Loucy (cell line): ENCODE measurements at regions not wholly inside any gene's neighbourhood (a gene's known extent, or its start where the extent isn't known, plus 50 kb on each side); places are given as distances from the start of the nearest gene placed in this dataset.

Source experiments
- H2AFZ ChIP-seq: fragments of 200-600 bp; sonication (generic); 2 replicates; pipeline ENCODE4 v1.6.0; 2016; ENCODE audit warnings: antibody characterized with exemption, mild to moderate bottlenecking, low read length, moderate library complexity
- H3F3A ChIP-seq: fragments of 200-600 bp; 2 replicates; pipeline ENCODE4 v1.6.0; 2016; ENCODE audit warnings: antibody characterized with exemption, low read depth, mild to moderate bottlenecking
- H3K27me3 ChIP-seq: fragments of 200-600 bp; sonication (generic); 2 replicates; pipeline ENCODE4 v1.6.1; 2014; ENCODE audit warnings: low read length, mild to moderate bottlenecking; ENCODE audit not compliant: insufficient read depth, poor library complexity, severe bottlenecking
- H3K36me3 ChIP-seq: fragments of 200-600 bp; sonication (generic); 2 replicates; pipeline ENCODE4 v1.6.1; 2016; ENCODE audit warnings: low read length; ENCODE audit not compliant: insufficient read depth
- H3K4me1 ChIP-seq: fragments of 200-600 bp; sonication (generic); 2 replicates; pipeline ENCODE4 v1.5.1; 2014; ENCODE audit warnings: low read length, mild to moderate bottlenecking; ENCODE audit not compliant: insufficient read depth, poor library complexity, severe bottlenecking
- H3K4me2 ChIP-seq: fragments of 200-600 bp; sonication (generic); 2 replicates; pipeline ENCODE4 v1.6.0; 2014; ENCODE audit warnings: antibody characterized with exemption, low read length, low read depth, mild to moderate bottlenecking; ENCODE audit not compliant: poor library complexity, severe bottlenecking
- H3K4me3 ChIP-seq: fragments of 200-600 bp; sonication (generic); 2 replicates; pipeline ENCODE4 v1.5.1; 2014; ENCODE audit warnings: low read length, mild to moderate bottlenecking, mixed read lengths; ENCODE audit not compliant: poor library complexity, severe bottlenecking
- H3K79me2 ChIP-seq: fragments of 200-600 bp; sonication (generic); 2 replicates; pipeline ENCODE4 v1.6.1; 2014; ENCODE audit warnings: low read length; ENCODE audit not compliant: insufficient read depth
- H3K9ac ChIP-seq: fragments of 200-600 bp; sonication (generic); 2 replicates; pipeline ENCODE4 v1.6.0; 2014; ENCODE audit warnings: mild to moderate bottlenecking, low read depth, low read length, moderate library complexity; ENCODE audit not compliant: poor library complexity, severe bottlenecking
- H3K9me2 ChIP-seq: fragments of 200-600 bp; sonication (generic); replicated peaks from 2 replicates; pipeline ENCODE4 v1.6.1; 2016; ENCODE audit warnings: low read depth, low read length, mixed read lengths
- H3K9me3 ChIP-seq: fragments of 200-600 bp; sonication (generic); 2 replicates; pipeline ENCODE4 v1.6.1; 2014; ENCODE audit warnings: mild to moderate bottlenecking, antibody characterized with exemption, low read length, low read depth; ENCODE audit not compliant: insufficient read depth
- H4K20me1 ChIP-seq: fragments of 200-600 bp; sonication (generic); 2 replicates; pipeline ENCODE4 v1.6.0; 2014; ENCODE audit warnings: antibody characterized with exemption, low read length, mild to moderate bottlenecking; ENCODE audit not compliant: insufficient read depth, poor library complexity, severe bottlenecking
- CTCF ChIP-seq: fragments of 200-600 bp; sonication (generic); conservative IDR thresholded peaks from 2 replicates; pipeline ENCODE4 v1.5.1; 2014; ENCODE audit warnings: mild to moderate bottlenecking, antibody characterized with exemption, low read length
- EZH2phosphoT487 ChIP-seq: fragments of 200-600 bp; IDR thresholded peaks from 2 replicates; pipeline ENCODE4 v1.6.1; 2018; ENCODE audit warnings: antibody characterized with exemption, mild to moderate bottlenecking, moderate library complexity, borderline replicate concordance

DNA sequence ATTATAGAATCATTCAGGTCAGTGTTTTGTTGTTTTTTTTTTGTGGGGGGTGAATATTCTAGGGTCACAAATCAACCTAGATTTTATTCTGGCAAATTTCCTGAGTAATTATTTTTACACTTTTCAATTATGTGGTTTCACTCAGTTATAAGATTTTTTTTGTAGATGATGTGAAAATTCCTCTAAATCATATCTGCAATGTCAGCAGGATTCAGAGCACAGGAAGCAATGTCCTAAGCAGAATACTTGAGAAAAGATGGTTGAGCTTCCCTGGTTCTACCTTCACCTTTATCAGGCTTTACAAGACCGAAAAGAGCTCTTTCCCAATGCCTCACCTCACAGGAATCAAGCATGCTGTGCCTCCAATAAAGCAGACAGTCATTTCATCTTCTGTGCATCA is 124.3 kb downstream of the SLC41A2 start:
- H3K79me2 ChIP-seq = no peaks in the 10 kb centered on the region
- no peaks in the 10 kb centered on the region for H4K20me1 ChIP-seq
- no peaks in the 10 kb centered on the region for H3K9me2 ChIP-seq
- no peaks in the 10 kb centered on the region for H3K9me3 ChIP-seq
- no peaks in the 10 kb centered on the region for H3K4me1 ChIP-seq
- TF ChIP-seq CTCF (no peak), EZH2phosphoT487 (no peak)
- H3K9ac ChIP-seq = no peak overlapping the region
- H3K36me3 ChIP-seq = no peaks in the 10 kb centered on the region
- H3K4me2 ChIP-seq = no peak overlapping the region
- H3K4me3 ChIP-seq = no peak overlapping the region
- no peaks in the 10 kb centered on the region for H3K27me3 ChIP-seq
- no peak overlapping the region for H2AFZ ChIP-seq
- no peaks in the 10 kb centered on the region for H3F3A ChIP-seq

DNA sequence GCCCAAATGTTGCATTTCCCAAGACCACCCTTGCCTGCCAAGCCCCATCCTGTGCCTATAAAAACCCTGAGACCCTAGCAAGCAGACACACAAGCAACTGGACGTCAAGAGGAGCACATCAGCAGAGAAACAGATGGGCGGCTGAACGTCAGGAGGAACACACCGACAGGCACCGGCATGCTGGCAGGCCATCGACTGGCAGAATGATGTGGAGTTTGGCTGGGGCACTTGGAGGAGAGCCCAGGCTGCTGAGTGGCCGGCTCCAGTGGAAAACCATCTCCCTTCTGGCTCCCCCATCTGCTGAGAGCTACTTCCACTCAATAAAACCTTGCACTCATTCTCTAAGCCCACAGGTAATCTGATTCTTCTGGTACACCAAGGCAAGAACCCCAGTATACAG is 130.1 kb downstream of the SLC41A2 start:
- Histone ChIP-seq H3K4me2 (no peak overlapping the region), H3K4me3 (no peak overlapping the region), H3K4me1 (no peaks in the 10 kb centered on the region), H3K27me3 (no peaks in the 10 kb centered on the region), H3K79me2 (no peaks in the 10 kb centered on the region), H3K9ac (no peak overlapping the region), H3K36me3 (no peaks in the 10 kb centered on the region), H2AFZ (no peak overlapping the region), H3K9me3 (peaks cover 10% of the 10 kb centered on the region; the same call in 1 of the 2 replicates), H3K9me2 (no peaks in the 10 kb centered on the region), H4K20me1 (no peaks in the 10 kb centered on the region), H3F3A (no peaks in the 10 kb centered on the region)
- TF ChIP-seq CTCF = no peak
- no peak for TF ChIP-seq EZH2phosphoT487

- Histone ChIP-seq H3K27me3 (no peaks in the 10 kb centered on the region), H3K79me2 (no peaks in the 10 kb centered on the region), H3K9me2 (no peaks in the 10 kb centered on the region), H3K4me1 (no peaks in the 10 kb centered on the region), H3K9ac (no peak overlapping the region), H3K9me3 (peaks cover 10% of the 10 kb centered on the region; the same call in 1 of the 2 replicates), H3F3A (no peaks in the 10 kb centered on the region), H3K4me3 (no peak overlapping the region), H2AFZ (no peak overlapping the region), H3K4me2 (no peak overlapping the region), H4K20me1 (no peaks in the 10 kb centered on the region), H3K36me3 (no peaks in the 10 kb centered on the region)
- TF ChIP-seq EZH2phosphoT487 (no peak), CTCF (no peak)
These were observed 130.5 kb downstream of the SLC41A2 start for GRCh38 chr12:104827587-104827986.
